Fibroblast of skin of scalp (primary cell): ENCODE measurements at regions not wholly inside any gene's neighbourhood (a gene's known extent, or its start where the extent isn't known, plus 50 kb on each side); places are given as distances from the start of the nearest gene placed in this dataset.
"Not testable (repeated sequence)": the region's sequence is repeated elsewhere in the genome, so short reads cannot be mapped to it uniquely, and the experiment has no call there.

Experiments
- DNase-seq: peaks from one replicate; pipeline ENCODE4 v3.0.0-alpha.2; 2013

DNA sequence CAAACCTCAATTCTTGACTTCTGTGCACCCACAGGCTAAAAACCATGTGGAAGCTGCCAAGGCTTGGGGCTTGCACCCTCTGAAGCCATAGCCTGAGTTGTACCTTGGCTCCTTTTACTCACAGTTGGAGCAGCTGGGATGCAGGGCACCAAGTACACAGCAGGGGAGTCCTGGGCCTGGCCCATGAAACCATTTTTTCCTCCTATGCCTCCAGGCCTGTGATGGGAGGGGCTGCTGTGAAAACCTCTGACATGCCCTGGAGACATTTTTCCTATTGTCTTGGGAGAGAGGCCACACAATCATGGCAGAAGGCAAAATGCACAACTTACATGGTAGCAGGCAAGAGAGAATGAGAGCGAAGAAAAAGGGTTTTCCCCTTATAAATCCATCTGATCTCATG lies 568.6 kb downstream of the SMARCA1 start:
- DNase-seq = not testable (repeated sequence)

DNA sequence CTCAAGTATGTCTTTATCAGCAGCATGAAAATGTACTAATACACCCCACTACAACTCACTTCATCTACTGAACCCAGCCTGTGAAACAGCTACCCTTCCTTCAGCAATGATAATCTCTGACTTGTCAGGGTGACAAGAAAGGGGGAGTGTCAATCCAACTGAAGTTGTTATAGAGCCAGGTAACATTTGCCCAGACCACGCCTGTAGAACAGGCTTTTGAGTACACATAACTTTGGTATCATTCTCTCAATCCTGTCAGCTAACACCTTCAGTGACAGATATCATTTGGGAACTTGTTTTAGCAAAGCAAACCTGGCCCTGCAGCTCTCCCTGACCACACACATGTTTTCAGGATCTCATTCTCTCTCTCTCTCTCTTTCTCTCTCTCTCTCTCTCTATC lies 592.2 kb downstream of the SMARCA1 start:
- DNase-seq = no peak

DNA sequence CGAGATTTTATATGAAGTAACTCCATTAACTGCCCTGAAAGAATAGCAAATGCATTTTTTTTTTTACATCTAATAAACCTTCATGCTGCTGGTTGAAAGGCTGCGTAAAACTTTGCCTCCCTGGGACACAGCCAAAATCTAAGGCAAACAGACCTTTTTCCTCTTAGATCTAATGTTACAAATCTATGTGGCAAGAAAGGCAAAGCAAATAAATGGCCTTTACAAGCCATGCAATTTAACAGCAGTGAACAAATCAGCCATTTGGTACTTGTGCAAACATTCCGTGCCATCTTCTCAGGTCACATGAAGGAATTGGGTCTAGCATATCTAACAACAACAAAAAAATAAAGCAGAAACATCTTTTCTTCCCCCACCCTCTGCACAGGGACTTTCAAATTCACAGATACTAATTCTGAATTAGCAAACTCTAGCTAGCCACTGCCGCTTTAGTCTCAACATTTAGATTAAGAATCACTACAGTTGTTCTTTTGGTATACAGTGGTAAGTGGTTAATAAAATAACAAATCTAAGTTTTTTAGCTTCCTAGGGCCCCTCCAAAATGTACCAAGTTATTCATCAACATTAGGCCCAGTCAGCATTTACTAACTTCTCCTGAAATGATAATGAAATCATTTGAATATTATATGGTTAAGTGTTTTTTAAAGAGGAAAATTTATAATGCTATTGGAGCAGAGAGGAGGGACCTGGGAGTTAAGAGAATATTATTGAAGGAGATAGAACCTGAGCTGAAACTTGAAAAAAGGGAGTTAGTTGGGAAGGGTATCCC lies 593.8 kb downstream of the SMARCA1 start:
- no peak for DNase-seq

DNA sequence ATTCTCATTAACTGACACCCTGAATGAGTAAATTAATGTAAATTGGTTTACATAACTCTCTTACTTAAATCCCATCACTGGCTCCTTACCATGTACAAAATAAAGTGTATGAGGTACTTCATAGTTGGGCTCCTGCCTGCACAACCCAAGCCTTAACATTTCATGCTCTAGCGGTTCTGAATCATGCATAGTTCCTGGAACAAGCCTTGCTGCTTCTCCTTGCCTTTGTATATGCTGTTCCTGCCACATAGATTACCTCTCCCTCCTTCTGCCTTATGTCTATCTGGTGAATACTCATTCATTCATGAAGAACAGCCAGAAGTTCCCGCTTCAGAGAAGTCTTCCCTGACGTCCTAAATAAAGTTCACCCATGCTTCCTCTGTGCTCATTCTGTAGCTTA lies 594.7 kb downstream of the SMARCA1 start:
- DNase-seq = no peak

DNA sequence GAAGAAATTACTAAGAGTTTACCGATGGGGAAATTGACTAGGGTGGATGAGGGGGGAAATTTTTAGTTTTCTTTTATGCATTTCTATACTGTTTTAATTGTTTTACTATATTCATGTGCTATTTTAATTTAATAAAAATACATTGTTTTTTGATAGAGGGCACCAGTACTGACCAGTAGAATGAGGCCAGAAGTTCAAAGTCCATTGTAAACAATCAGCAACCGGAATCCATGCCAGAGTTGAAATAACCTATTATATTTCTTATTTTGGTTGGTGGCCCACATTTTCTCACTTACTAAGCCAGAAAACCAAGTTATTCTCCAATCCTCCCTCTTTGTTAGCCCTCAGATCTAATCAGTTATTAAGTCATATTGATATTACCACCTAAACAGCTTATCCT lies 595.9 kb downstream of the SMARCA1 start:
- no peak for DNase-seq

DNA sequence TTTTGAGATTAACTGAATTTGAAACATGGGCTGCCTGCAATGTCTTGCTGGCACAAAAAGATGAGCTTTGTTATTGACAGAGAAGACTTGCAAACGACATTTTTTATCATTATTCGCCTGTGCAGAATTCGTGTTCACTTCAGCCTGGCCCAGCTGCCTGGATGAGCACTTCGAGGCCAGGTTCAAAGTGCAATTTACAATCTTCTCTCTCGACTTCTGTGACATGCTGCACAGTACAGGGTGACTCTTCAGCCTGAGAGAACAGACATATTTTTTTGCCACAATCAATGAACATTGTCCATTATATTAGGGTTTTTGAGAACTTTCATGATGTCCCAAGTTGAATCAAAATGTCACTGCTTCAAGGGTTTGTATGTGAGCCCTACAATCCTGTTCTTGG lies 616.5 kb downstream of the SMARCA1 start:
- no peak for DNase-seq

DNA sequence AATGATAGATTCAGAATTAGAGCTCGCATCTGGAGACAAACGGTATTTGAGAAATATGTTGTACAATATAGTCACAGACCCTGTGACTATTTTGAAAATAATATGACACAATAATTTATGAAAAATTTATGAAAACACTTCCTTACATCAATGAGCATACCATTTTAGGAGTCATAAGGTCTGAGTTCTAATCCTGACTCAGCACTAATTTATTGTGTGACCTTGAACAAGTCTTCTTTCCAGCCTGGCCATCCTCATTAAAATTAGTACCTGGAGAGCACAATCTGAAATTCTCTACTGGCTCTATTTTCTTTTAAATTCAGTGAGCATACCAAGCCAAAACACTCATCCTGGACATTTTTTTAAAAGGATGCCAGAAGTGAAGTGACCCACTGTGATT lies 622.3 kb downstream of the SMARCA1 start:
- no peak for DNase-seq

DNA sequence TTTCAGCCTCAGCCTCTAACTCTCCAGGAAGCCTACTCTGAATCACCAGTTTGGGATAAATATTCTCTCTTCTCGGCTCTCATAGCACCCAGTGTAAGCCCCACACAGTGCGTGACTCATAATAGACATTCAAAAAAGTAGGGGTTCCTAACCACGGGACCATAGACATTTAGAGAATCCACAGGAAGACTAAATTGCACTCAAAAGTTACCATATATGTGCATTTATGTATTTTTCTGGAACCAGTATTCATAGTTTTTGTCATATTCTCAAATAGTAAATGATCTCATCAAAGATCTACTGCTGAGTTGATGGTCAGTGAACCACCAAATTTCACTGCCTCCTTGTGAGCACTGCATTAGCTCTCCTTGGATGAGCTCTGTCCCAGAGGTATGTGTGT lies 625.7 kb downstream of the SMARCA1 start:
- peak; percentile 90 for DNase-seq

DNA sequence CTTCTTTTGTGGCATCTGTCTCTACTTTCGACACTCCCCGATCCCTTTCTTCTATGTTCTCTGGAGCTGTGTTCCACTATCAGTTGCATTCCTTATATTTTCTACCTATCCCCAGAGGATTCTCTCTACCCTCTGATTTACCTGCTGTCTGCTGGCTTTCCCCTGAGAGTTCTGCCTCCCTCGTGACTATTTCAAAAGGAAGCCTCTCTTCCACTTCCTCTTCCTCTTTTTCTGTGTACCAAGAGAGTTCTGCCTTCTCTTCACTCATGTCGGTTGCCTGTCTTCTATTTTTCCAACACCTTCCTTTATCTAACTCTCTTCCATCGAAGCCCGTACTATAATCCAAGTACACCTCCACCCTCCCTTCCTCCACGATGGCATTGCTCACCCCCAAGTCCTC lies 631.7 kb downstream of the SMARCA1 start:
- no peak for DNase-seq

DNA sequence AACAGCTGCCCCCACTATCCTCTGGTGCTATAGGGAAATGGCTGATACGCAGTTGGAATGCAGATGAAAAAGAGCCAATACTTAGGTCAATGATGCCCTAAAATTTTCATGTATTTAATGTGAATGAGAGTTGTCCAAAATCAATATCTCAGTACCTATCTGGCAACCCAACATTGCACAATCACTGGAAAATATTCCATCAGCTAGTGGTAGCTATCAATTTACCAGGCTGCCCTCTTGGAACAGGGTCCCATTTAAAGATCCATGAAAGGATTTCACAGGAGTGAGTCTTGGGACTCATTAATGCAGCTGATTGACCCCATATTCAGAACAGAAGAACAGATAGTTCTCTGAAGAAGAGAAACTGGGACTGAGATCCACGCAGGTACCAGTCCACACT lies 638.9 kb downstream of the SMARCA1 start:
- no peak for DNase-seq

DNA sequence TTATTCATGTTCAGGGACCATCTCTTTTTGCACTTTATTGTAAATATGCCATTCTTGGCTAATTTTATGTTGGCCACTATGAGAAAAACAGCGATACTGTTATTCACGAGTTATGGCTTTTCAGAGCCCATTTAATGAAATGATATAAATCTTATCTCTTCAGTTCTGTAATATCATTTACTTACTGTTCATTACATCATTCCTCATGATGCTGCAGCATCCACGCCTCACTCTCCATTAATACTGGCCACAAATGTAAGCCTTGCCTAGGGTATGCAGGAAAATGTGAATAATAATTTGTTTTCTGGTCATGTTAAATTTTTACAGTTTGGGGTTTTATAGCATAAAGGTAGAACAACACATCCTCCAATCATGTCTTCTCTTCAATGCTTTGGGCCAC lies 639.6 kb downstream of the SMARCA1 start:
- no peak for DNase-seq

DNA sequence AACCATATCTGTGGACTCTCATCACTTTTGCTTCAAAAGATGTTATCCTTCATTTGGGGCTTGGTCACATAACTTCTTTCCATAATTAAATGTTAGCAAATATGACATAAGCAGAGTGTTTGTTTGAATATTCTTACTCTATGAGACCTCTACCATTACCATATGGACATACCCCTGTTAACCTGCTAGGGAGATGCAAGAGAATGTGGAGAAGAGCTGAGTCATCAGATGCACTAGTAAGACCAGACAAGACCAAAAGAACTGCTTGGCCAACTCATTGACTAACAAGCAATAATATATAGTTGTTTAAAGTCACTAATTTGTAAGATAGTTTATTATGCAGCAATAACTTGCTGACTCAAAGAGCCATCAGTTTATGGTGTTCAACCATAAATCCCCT lies 652.9 kb downstream of the SMARCA1 start:
- no peak for DNase-seq

DNA sequence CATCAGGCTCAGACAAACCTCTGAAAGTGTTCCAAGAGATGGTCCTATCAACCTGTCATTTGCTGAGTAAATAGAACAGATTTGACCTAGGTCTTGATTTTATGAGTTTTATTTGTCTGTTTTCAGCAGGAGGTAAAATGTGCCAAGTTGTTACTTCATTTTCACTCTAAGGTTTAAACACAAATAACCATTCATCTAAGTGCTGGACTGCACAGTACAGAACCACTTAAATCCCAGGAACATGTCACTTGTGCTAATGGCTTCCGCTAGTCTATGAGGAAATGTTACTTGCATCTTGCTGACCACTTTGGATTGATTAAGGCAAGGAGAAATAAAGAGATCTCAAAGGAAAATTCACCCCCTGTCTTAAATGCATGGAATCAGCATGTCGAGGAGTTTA lies 660.7 kb downstream of the SMARCA1 start:
- no peak for DNase-seq

DNA sequence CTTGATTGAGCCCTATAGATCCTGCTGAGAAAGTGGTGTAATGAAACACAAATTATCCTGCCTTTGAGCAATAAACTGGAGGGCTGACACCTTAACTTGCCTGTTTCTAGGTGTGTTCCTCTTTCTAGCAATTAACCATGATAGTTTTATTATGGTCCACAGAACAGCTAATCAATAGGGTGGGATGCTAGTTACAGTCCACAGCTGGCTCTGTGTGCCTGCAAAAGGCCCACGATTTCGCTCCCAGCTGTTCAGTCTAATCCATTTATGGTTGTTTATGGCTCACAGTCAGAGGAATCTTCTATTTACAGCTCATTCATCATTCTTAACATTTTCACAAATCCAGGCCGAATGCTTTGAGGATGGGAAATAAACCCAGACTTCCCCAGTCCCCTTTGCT lies 674.9 kb downstream of the SMARCA1 start:
- DNase-seq = no peak

DNA sequence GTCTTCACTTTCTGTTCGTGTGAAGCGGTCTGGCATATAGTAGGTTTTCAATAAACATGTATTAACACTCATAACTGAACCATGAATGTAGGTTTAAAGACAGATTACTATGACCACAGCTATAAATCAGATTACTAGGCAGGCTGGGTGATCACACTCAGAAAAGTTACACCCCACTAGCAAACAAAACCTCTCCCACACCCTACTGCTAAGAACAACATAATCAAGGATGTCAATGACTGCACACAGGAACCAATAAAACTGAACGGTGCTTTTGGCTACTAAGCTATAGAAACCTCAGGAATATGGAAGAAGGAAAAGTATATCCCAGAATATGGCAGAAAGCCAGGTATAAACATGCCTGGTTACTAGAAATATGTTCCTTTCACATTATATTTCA lies 676.9 kb downstream of the SMARCA1 start:
- DNase-seq = no peak

DNA sequence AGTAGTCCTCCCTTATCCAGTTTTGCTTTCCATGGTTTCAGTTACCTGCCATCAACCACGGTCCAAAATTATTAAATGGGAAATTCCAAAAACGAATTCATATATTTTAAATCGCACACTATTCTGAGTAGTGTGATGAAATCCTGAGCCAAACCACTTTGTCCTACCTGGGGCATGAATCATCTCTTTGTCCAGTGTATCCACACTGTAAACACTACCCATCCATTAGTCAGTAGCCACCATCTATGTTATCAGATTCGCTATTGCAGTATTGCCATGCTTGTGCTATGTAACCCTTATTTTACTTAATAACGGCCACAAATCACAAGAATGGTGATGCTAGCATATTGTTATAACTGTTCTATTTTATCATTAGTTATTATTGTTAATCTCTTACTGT lies 704.6 kb downstream of the SMARCA1 start:
- DNase-seq = no peak

DNA sequence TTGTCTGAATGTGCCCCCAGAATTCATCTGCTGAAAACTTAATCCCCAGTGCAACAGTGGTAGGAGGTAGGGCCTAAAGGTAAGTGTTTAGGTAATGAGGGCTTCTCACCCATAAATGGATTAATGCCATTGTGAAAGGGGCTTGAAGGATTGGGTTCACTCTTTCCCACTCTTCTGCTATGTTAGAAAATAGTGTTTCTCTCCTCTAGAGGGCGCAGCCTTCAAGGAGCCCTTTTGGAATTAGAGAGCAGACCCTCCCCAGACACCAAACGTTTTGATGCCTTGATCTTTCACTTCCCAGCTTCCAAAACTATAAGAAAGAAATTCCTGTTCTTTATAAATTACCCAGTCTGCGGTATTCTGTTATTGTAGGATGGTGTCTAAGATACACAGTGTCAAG lies 706.4 kb downstream of the SMARCA1 start:
- peak; percentile 8 for DNase-seq

DNA sequence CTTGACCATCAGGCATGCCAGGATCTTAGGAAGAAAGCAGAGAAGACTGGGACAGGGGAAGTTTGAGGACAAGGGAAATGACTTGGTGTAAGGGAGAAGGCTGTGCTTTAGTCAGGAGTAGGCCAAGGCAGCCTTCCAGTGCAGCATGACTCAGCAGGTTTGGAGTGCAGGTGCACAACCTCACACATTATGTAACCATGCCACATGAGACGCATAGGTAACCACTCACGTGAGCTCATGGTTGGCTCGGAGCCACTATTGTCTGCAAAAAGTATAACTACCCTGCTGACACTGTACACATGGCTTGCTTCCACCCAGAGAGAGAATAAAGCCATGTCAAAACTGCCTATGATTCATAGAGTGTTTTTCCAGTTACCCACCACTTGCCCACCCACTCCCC lies 715.9 kb downstream of the SMARCA1 start:
- no peak for DNase-seq

DNA sequence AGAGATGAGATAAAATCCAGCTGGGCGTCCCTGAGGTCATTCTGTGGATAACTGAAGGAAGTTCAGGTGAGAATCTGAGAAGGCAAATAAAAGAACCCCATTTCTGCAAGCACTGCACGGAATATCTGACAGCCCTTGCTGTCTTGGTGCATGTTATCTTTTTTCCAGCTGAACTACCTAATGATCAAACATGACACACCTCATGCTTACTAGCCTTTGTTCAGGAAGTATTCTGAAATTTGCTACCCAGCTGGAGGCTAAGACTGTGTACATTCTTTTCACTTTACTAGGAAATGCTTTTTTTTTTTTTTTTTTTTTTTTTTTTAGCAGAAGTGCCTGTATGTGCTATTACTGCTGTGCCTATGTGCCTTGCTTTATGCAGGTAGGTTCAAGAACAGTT lies 718.1 kb downstream of the SMARCA1 start:
- DNase-seq = no peak

DNA sequence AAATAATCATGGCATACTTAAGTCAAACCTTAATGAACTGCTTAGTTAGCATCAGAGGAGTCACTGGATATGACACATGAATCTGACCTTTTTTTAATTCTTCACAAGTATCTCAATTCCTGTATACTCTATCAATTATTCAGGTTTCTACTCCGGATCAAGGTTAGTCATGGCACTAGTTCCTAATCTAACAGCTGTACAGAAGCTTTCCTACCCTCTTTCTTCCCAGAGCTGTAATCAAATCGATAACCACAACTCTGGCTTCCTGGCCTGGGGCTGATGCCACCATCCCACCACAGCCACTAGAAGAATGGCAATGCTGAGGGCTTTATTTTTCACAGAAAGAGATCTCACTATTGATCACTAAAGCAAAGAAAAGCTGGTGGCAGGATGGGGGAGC lies 718.5 kb downstream of the SMARCA1 start:
- DNase-seq = no peak

DNA sequence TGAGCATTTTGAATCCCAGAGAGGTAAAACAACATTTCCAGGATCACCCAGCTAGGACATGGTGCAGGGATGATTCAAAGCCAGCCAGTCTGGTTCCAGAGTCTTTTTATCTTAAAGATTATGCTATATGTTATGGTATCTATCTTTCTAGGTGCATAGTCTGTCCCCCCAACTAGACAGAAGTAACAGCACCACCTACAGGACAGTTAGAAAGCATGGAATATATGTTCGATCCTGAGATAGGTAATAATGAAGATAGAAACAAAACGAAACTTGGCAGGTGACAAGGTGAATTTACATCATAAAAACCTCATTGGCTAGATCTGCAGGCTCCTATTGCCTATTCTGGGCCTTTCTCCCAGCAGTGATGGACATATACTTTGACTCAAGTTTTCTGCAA lies 723.2 kb downstream of the SMARCA1 start:
- DNase-seq = no peak

DNA sequence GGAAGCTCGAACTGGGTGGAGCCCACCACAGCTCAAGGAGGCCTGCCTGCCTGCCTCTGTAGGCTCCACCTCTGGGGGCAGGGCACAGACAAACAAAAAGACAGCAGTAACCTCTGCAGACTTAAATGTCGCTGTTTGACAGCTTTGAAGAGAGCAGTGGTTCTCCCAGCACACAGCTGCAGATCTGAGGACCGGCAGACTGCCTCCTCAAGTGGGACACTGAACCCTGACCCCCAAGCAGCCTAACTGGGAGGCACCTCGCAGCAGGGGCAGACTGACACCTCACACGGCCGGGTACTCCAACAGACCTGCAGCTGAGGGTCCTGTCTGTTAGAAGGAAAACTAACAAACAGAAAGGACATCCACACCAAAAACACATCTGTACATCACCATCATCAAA lies 730.9 kb upstream of the ACTRT1 start:
- not testable (repeated sequence) for DNase-seq

DNA sequence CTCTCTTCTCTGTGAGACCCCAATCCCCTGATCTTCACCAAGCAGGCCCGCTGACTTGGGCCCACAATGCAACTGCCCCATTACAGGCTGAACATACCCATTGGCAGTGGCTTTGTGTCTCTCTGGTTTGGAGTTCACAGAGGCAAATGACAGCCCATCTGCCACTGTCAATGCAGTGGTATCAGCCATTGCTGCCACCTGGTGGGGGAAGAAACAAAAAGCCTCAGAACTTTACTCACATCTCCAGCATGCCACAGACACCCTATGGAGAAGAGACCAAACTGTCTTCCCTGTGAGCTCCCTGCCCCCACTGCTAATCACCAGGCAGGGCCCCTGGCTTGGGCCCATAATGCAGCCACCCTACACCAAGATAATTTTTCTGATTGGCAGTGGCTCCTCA lies 729.3 kb upstream of the ACTRT1 start:
- DNase-seq = peak; percentile 9

DNA sequence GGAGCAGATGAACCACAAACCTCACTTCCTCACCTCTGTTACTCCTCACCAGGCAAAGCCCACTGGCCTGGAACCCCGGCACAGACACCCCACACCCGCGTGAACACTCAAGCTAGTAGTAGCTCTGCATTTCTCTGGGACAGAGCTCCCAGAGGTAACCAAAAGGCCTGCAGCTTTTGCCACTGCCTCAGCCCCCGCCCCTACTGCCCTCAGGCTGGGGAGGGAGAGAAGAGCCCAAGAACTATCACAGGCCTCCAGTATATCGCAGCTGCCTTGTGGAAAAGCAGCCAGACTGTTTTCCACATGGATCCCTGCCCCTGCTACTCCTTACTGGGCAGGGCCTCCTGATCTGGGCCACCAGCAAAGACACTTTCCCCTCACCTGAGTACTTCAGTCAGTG lies 728.7 kb upstream of the ACTRT1 start:
- DNase-seq = no peak

DNA sequence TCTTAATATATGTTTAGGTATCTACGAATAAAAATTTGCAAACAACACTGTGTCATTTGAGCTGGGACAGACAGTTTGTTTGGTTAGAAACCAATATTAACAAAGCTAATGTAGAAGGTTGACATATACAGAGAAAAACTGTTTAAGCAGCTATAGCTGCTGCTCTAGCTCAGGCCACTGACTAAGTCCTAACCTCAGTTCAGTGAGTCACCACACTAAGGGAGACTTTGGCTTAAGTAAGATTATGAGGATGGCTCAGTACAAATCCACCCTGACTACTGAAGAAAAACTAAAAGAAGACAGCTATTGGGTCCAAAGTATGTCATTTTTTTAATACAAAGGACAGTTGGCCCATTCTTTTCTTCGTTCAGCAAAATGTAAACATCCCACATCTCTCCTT lies 717.3 kb upstream of the ACTRT1 start:
- no peak for DNase-seq
